Gastrocnemius medialis (tissue), 4 donors: ENCODE measurements at regions not wholly inside any gene's neighbourhood (a gene's known extent, or its start where the extent isn't known, plus 50 kb on each side); places are given as distances from the start of the nearest gene placed in this dataset.

Experiments used
- ATAC-seq, 2 donors: fragments of 150-250 bp; one replicate each; pipeline ENCODE4 v1.9.1; 2016
- DNase-seq, 2 donors: peaks; one replicate each; pipeline ENCODE4 v3.0.0-alpha.2; 2019
- H3K27ac ChIP-seq, 4 donors: fragments of 200-600 bp; sonication (generic); 1 replicate in 1 of 4; 2 replicates in 3 of 4; pipeline ENCODE4 v1.5.1; 2016 to 2018; ENCODE audit warnings: mild to moderate bottlenecking in 2 of 4, moderate library complexity in 1 of 4
- H3K27me3 ChIP-seq, 3 donors: fragments of 200-600 bp; sonication (generic) in 2 of 3; 1 replicate in 1 of 3; 2 replicates in 2 of 3; pipeline versions ENCODE4 v1.5.1 to v1.6.0; 2016 to 2019; ENCODE audit warnings: mild to moderate bottlenecking in 1 of 3, moderate library complexity in 1 of 3
- H3K36me3 ChIP-seq, 2 donors: fragments of 200-600 bp; sonication (generic) in 1 of 2; one replicate each; pipeline ENCODE4 v1.5.1; 2017 to 2018
- H3K4me1 ChIP-seq, 2 donors: fragments of 200-600 bp; sonication (generic) in 1 of 2; one replicate each; pipeline ENCODE4 v1.5.1; 2016 to 2017; ENCODE audit warnings: mild to moderate bottlenecking in 2 of 2
- H3K4me3 ChIP-seq, 4 donors: fragments of 200-600 bp; sonication (generic) in 3 of 4; 1 replicate in 1 of 4; 2 replicates in 3 of 4; pipeline ENCODE4 v1.5.1; 2016 to 2019; ENCODE audit warnings: mild to moderate bottlenecking in 2 of 4
- H3K9me3 ChIP-seq, 3 donors: fragments of 200-600 bp; sonication (generic) in 2 of 3; 1 replicate in 1 of 3; 2 replicates in 2 of 3; pipeline ENCODE4 v1.5.1; 2016 to 2019
- CTCF ChIP-seq, 5 experiments: fragments of 450-650 bp in 3 of 5; fragments of 200-600 bp in 2 of 5; sonication (generic) in 2 of 5; IDR thresholded peaks in 4 of 5; conservative IDR thresholded peaks in 1 of 5; 1 replicate in 4 of 5; 2 replicates in 1 of 5; pipeline ENCODE4 v1.5.1; 2016 to 2019; ENCODE audit warnings: antibody characterized with exemption in 5 of 5, mild to moderate bottlenecking in 3 of 5, moderate library complexity in 3 of 5
- POLR2A ChIP-seq, 2 donors: fragments of 450-650 bp; IDR thresholded peaks; one replicate each; pipeline ENCODE4 v1.6.1; 2017; ENCODE audit warnings: antibody characterized with exemption in 2 of 2, mild to moderate bottlenecking in 2 of 2, moderate library complexity in 2 of 2
- in situ Hi-C, 4 donors: fragments of 200-750 bp; cut with MboI; loops; one replicate each; pipeline versions ENCODE4 v1.15.0 to v1.8.0; 2017; ENCODE audit warnings: low sequenced_read_pairs in 4 of 4
- intact Hi-C: fragments of 100-400 bp; cut with DNase I; formaldehyde crosslinking; loops from one replicate; pipeline ENCODE4 v1.15.1; 2023; ENCODE audit warnings: low total_unique reads

- intact Hi-C loops, result loop anchor here (5.0 kb wide), 1 partner anchor 408 kb away; no protein-coding TSS in a partner anchor
- no peak overlapping the region for H3K27ac ChIP-seq
- TF ChIP-seq POLR2A (IDR thresholded peaks at IDR 0.05), result no peak
- TF ChIP-seq CTCF (IDR thresholded peaks at IDR 0.05 in 4 of 5, conservative IDR thresholded peaks at IDR 0.05 in 1 of 5), result no peak
- ATAC-seq (no peak), DNase-seq (no peak)
- in situ Hi-C loops, result loop anchor here in 1 of 4 donors (25.0 kb wide), 2 partner anchors 403 to 753 kb away; no protein-coding TSS in a partner anchor
- no peaks in the 10 kb centered on the region for H3K4me1 ChIP-seq
- no peaks in the 10 kb centered on the region for H3K36me3 ChIP-seq
- H3K9me3 ChIP-seq, result no peaks in the 10 kb centered on the region
- H3K27me3 ChIP-seq, result no peaks in the 10 kb centered on the region
- no peak overlapping the region for H3K4me3 ChIP-seq
Observed at GRCh38 chr1:175889848-175890247, 146.5 kb upstream of the TNR start.

- TF ChIP-seq CTCF (IDR thresholded peaks at IDR 0.05 in 4 of 5, conservative IDR thresholded peaks at IDR 0.05 in 1 of 5) (no peak), POLR2A (IDR thresholded peaks at IDR 0.05) (no peak)
- in situ Hi-C loops, result loop anchor here in 1 of 4 donors (25.0 kb wide), 2 partner anchors 402 to 752 kb away; no protein-coding TSS in a partner anchor
- intact Hi-C loops, result loop anchor here (5.0 kb wide), 1 partner anchor 407 kb away; no protein-coding TSS in a partner anchor
Observed at GRCh38 chr1:175888996-175889395, 145.6 kb upstream of the TNR start.

GRCh38 chr1:175887981-175888428 lies 144.6 kb upstream of the TNR start:
- no peaks in the 10 kb centered on the region for H3K9me3 ChIP-seq
- TF ChIP-seq POLR2A (IDR thresholded peaks at IDR 0.05) (no peak), CTCF (IDR thresholded peaks at IDR 0.05 in 4 of 5, conservative IDR thresholded peaks at IDR 0.05 in 1 of 5) (peak in 4 of 5 experiments; percentile 24 to 65 (median 52))
- ATAC-seq (peak in 1 of 2 donors; percentile 62), DNase-seq (no peak)
- no peaks in the 10 kb centered on the region for H3K36me3 ChIP-seq
- no peaks in the 10 kb centered on the region for H3K4me1 ChIP-seq
- intact Hi-C loops (loop anchor here (5.0 kb wide), 1 partner anchor 406 kb away; no protein-coding TSS in a partner anchor), in situ Hi-C loops (loop anchor here in 1 of 4 donors (25.0 kb wide), 2 partner anchors 401 to 751 kb away; no protein-coding TSS in a partner anchor)
- no peak overlapping the region for H3K27ac ChIP-seq
- H3K27me3 ChIP-seq, result no peaks in the 10 kb centered on the region
- H3K4me3 ChIP-seq, result no peak overlapping the region

More at GRCh38 chr1:175888996-175889395, 145.6 kb upstream of the TNR start:
- DNase-seq (no peak), ATAC-seq (no peak)
- no peaks in the 10 kb centered on the region for H3K9me3 ChIP-seq
- no peaks in the 10 kb centered on the region for H3K4me1 ChIP-seq
- H3K27me3 ChIP-seq, result no peaks in the 10 kb centered on the region
- H3K36me3 ChIP-seq, result no peaks in the 10 kb centered on the region
- no peak overlapping the region for H3K4me3 ChIP-seq
- H3K27ac ChIP-seq, result no peak overlapping the region

GRCh38 chr1:175887521-175887920 lies 144.1 kb upstream of the TNR start:
- H3K9me3 ChIP-seq, result no peaks in the 10 kb centered on the region
- no peaks in the 10 kb centered on the region for H3K27me3 ChIP-seq
- intact Hi-C loops (loop anchor here (5.0 kb wide), 1 partner anchor 405 kb away; no protein-coding TSS in a partner anchor), in situ Hi-C loops (loop anchor here in 1 of 4 donors (25.0 kb wide), 2 partner anchors 400 to 750 kb away; no protein-coding TSS in a partner anchor)
- no peak overlapping the region for H3K4me3 ChIP-seq
- ATAC-seq (peak in 1 of 2 donors; percentile 23), DNase-seq (no peak)
- H3K4me1 ChIP-seq, result no peaks in the 10 kb centered on the region
- H3K36me3 ChIP-seq, result no peaks in the 10 kb centered on the region
- TF ChIP-seq POLR2A (IDR thresholded peaks at IDR 0.05) (no peak), CTCF (IDR thresholded peaks at IDR 0.05 in 4 of 5, conservative IDR thresholded peaks at IDR 0.05 in 1 of 5) (no peak)
- no peak overlapping the region for H3K27ac ChIP-seq
